Upper lobe of left lung (tissue), 4 donors: ENCODE measurements at regions not wholly inside any gene's neighbourhood (a gene's known extent, or its start where the extent isn't known, plus 50 kb on each side); places are given as distances from the start of the nearest gene placed in this dataset.
A peak's percentile ranks its signal among the peaks of the same experiment; 100 is the strongest.

Experiments used
- EP300 ChIP-seq, 4 donors: sonication (generic); formaldehyde crosslinking; IDR thresholded peaks; one replicate each; pipeline ENCODE4 v1.5.1; 2017; ENCODE audit warnings: antibody characterized with exemption in 4 of 4, control low read depth in 2 of 4
- TF ChIP-seq, protein P1 (sequence below), 6 experiments: fragments of 450-650 bp in 4 of 6; fragments of 200-600 bp in 2 of 6; sonication (generic) in 2 of 6; IDR thresholded peaks; one replicate each; pipeline ENCODE4 v1.5.1; 2016 to 2019; ENCODE audit warnings: antibody characterized with exemption in 6 of 6

GRCh38 chr4:146095091-146095690 lies 80.3 kb upstream of the LSM6 start:
- TF ChIP-seq EP300 (IDR thresholded peaks at IDR 0.05), result no peak
- TF ChIP-seq, protein P1, sequence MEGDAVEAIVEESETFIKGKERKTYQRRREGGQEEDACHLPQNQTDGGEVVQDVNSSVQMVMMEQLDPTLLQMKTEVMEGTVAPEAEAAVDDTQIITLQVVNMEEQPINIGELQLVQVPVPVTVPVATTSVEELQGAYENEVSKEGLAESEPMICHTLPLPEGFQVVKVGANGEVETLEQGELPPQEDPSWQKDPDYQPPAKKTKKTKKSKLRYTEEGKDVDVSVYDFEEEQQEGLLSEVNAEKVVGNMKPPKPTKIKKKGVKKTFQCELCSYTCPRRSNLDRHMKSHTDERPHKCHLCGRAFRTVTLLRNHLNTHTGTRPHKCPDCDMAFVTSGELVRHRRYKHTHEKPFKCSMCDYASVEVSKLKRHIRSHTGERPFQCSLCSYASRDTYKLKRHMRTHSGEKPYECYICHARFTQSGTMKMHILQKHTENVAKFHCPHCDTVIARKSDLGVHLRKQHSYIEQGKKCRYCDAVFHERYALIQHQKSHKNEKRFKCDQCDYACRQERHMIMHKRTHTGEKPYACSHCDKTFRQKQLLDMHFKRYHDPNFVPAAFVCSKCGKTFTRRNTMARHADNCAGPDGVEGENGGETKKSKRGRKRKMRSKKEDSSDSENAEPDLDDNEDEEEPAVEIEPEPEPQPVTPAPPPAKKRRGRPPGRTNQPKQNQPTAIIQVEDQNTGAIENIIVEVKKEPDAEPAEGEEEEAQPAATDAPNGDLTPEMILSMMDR (IDR thresholded peaks at IDR 0.05), result peak; percentile 44 to 64 (median 60)
